Frontal cortex (tissue), 3 donors: ENCODE measurements at regions not wholly inside any gene's neighbourhood (a gene's known extent, or its start where the extent isn't known, plus 50 kb on each side); places are given as distances from the start of the nearest gene placed in this dataset.
"Not testable (repeated sequence)": the region's sequence is repeated elsewhere in the genome, so short reads cannot be mapped to it uniquely, and the experiment has no call there.

Experiments used
- DNase-seq, 2 donors: peaks; one replicate each; pipeline ENCODE4 v3.0.0; 2012; ENCODE audit warnings: low spot score in 2 of 2
- FAIRE-seq: peaks from 2 replicates; lab custom pipeline; 2012; peaks lifted over from hg19 to GRCh38; lab: Jason Lieb, UNC
- donor health status: control.
- donor health status: control.
- donor health status: control.

GRCh38 chr4:30973993-30974392 is 253.8 kb downstream of the PCDH7 start:
- DNase-seq = no peak
- FAIRE-seq = no peak

- FAIRE-seq = no peak
- DNase-seq = no peak
Measured at GRCh38 chr4:30979402-30979801, 259.2 kb downstream of the PCDH7 start.

GRCh38 chr4:30989508-30989907 is 269.3 kb downstream of the PCDH7 start:
- no peak for DNase-seq
- FAIRE-seq = no peak

- DNase-seq (no peak), FAIRE-seq (no peak)
Measured at GRCh38 chr4:30996841-30997240, 276.7 kb downstream of the PCDH7 start.

- no peak for DNase-seq
- FAIRE-seq = no peak
Measured at GRCh38 chr4:31005037-31005436, 284.9 kb downstream of the PCDH7 start.

- DNase-seq (no peak), FAIRE-seq (no peak)
Measured at GRCh38 chr4:31007858-31008257, 287.7 kb downstream of the PCDH7 start.

- FAIRE-seq = no peak
- no peak for DNase-seq
Measured at GRCh38 chr4:31009926-31010325, 289.8 kb downstream of the PCDH7 start.

- FAIRE-seq (no peak), DNase-seq (no peak)
Measured at GRCh38 chr4:31015123-31015522, 295.0 kb downstream of the PCDH7 start.

- DNase-seq (no peak), FAIRE-seq (no peak)
Measured at GRCh38 chr4:31016322-31017061, 296.3 kb downstream of the PCDH7 start.

- FAIRE-seq (no peak), DNase-seq (no peak)
Measured at GRCh38 chr4:31020363-31020762, 300.2 kb downstream of the PCDH7 start.

GRCh38 chr4:31021008-31021407 is 300.8 kb downstream of the PCDH7 start:
- FAIRE-seq (no peak), DNase-seq (no peak)

- no peak for DNase-seq
- FAIRE-seq = no peak
Measured at GRCh38 chr4:31022702-31023101, 302.5 kb downstream of the PCDH7 start.

GRCh38 chr4:31023109-31023508 is 302.9 kb downstream of the PCDH7 start:
- FAIRE-seq (no peak), DNase-seq (no peak)

- DNase-seq = no peak
- FAIRE-seq = no peak
Measured at GRCh38 chr4:31023742-31024141, 303.6 kb downstream of the PCDH7 start.

GRCh38 chr4:31024781-31025180 is 304.6 kb downstream of the PCDH7 start:
- DNase-seq, FAIRE-seq: not testable (repeated sequence)

- FAIRE-seq = no peak
- no peak for DNase-seq
Measured at GRCh38 chr4:31026256-31026655, 306.1 kb downstream of the PCDH7 start.

GRCh38 chr4:31034550-31034949 is 314.4 kb downstream of the PCDH7 start:
- DNase-seq = no peak
- FAIRE-seq = no peak

GRCh38 chr4:31035761-31036160 is 315.6 kb downstream of the PCDH7 start:
- FAIRE-seq (no peak), DNase-seq (no peak)

- no peak for DNase-seq
- no peak for FAIRE-seq
Measured at GRCh38 chr4:31037703-31038102, 317.5 kb downstream of the PCDH7 start.

GRCh38 chr4:31039382-31039781 is 319.2 kb downstream of the PCDH7 start:
- FAIRE-seq (no peak), DNase-seq (no peak)

- FAIRE-seq = no peak
- DNase-seq = no peak
Measured at GRCh38 chr4:31040106-31040505, 319.9 kb downstream of the PCDH7 start.

- no peak for FAIRE-seq
- no peak for DNase-seq
Measured at GRCh38 chr4:31041385-31041784, 321.2 kb downstream of the PCDH7 start.
